ENCODE measurements at regions not wholly inside any gene's neighbourhood (a gene's known extent, or its start where the extent isn't known, plus 50 kb on each side); places are given as distances from the start of the nearest gene placed in this dataset.

GRCh38 chr6:164917211-164917610 lies 392.2 kb downstream of the C6orf118 start:
- TF ChIP-seq SIN3A (IDR thresholded peaks at IDR 0.05; ENCODE audit: borderline replicate concordance, insufficient read depth, low read length), result no peak
- TF ChIP-seq POLR2AphosphoS5 (IDR thresholded peaks at IDR 0.05; ENCODE audit: low read depth, low read length), result no peak
- no peak for TF ChIP-seq FOXP2 (optimal IDR thresholded peaks at IDR 0.05; ENCODE audit: borderline replicate concordance, extremely low read depth, extremely low read length, insufficient read depth)
- TF ChIP-seq TAF1 (IDR thresholded peaks at IDR 0.05; ENCODE audit: borderline replicate concordance, insufficient read depth, low read length), result no peak
- no peak for TF ChIP-seq REST (IDR thresholded peaks at IDR 0.05; ENCODE audit: insufficient read depth in 1 of 2, low read depth in 2 of 2, low read length in 2 of 2)

- no peak for TF ChIP-seq SIN3A (IDR thresholded peaks at IDR 0.05; ENCODE audit: borderline replicate concordance, insufficient read depth, low read length)
These were observed 393.3 kb downstream of the C6orf118 start for GRCh38 chr6:164916087-164916486.

- TF ChIP-seq TAF1 (IDR thresholded peaks at IDR 0.05; ENCODE audit: borderline replicate concordance, insufficient read depth, low read length), result no peak
- TF ChIP-seq SIN3A (IDR thresholded peaks at IDR 0.05; ENCODE audit: borderline replicate concordance, insufficient read depth, low read length), result no peak
- TF ChIP-seq REST (IDR thresholded peaks at IDR 0.05; ENCODE audit: insufficient read depth in 1 of 2, low read depth in 2 of 2, low read length in 2 of 2), result no peak
- TF ChIP-seq POLR2AphosphoS5 (IDR thresholded peaks at IDR 0.05; ENCODE audit: low read depth, low read length), result no peak
- TF ChIP-seq FOXP2 (optimal IDR thresholded peaks at IDR 0.05; ENCODE audit: borderline replicate concordance, extremely low read depth, extremely low read length, insufficient read depth), result no peak
These were observed 397.4 kb downstream of the C6orf118 start for GRCh38 chr6:164911873-164912580.

GRCh38 chr6:164911151-164911550 lies 398.3 kb downstream of the C6orf118 start:
- no peak for TF ChIP-seq POLR2AphosphoS5 (IDR thresholded peaks at IDR 0.05; ENCODE audit: low read depth, low read length)
- TF ChIP-seq REST (IDR thresholded peaks at IDR 0.05; ENCODE audit: insufficient read depth in 1 of 2, low read depth in 2 of 2, low read length in 2 of 2), result no peak
- no peak for TF ChIP-seq TAF1 (IDR thresholded peaks at IDR 0.05; ENCODE audit: borderline replicate concordance, insufficient read depth, low read length)
- TF ChIP-seq FOXP2 (optimal IDR thresholded peaks at IDR 0.05; ENCODE audit: borderline replicate concordance, extremely low read depth, extremely low read length, insufficient read depth), result no peak
- TF ChIP-seq SIN3A (IDR thresholded peaks at IDR 0.05; ENCODE audit: borderline replicate concordance, insufficient read depth, low read length), result no peak

GRCh38 chr6:164906766-164907165 lies 402.6 kb downstream of the C6orf118 start:
- TF ChIP-seq POLR2AphosphoS5 (IDR thresholded peaks at IDR 0.05; ENCODE audit: low read depth, low read length) (no peak), TAF1 (IDR thresholded peaks at IDR 0.05; ENCODE audit: borderline replicate concordance, insufficient read depth, low read length) (no peak), FOXP2 (optimal IDR thresholded peaks at IDR 0.05; ENCODE audit: borderline replicate concordance, extremely low read depth, extremely low read length, insufficient read depth) (no peak), SIN3A (IDR thresholded peaks at IDR 0.05; ENCODE audit: borderline replicate concordance, insufficient read depth, low read length) (no peak), REST (IDR thresholded peaks at IDR 0.05; ENCODE audit: insufficient read depth in 1 of 2, low read depth in 2 of 2, low read length in 2 of 2) (no peak)
